Cardiac muscle cell (in vitro differentiated cells and primary cell): ENCODE measurements at regions not wholly inside any gene's neighbourhood (a gene's known extent, or its start where the extent isn't known, plus 50 kb on each side); places are given as distances from the start of the nearest gene placed in this dataset.
"Not testable (repeated sequence)": the region's sequence is repeated elsewhere in the genome, so short reads cannot be mapped to it uniquely, and the experiment has no call there.

ENCODE experiments used
- DNase-seq, 2 donors: peaks; one replicate each; pipeline versions ENCODE4 v3.0.0 to v3.0.0-alpha.2; 2010 to 2017; ENCODE audit warnings: low read depth in 1 of 2, low spot score in 1 of 2
- H3K27ac ChIP-seq: fragments of 200-600 bp; sonication (generic); 2 replicates; pipeline ENCODE4 v1.5.1; 2016
- H3K27me3 ChIP-seq: fragments of 200-600 bp; sonication (generic); 2 replicates; pipeline ENCODE4 v1.6.0; 2016; ENCODE audit warnings: control low read depth
- H3K36me3 ChIP-seq: fragments of 200-600 bp; sonication (generic); 2 replicates; pipeline ENCODE4 v1.5.1; 2016; ENCODE audit warnings: control low read depth
- H3K4me1 ChIP-seq: fragments of 200-600 bp; sonication (generic); 2 replicates; pipeline ENCODE4 v1.8.1; 2017; ENCODE audit warnings: low read depth, mild to moderate bottlenecking, mixed run types
- H3K4me3 ChIP-seq: fragments of 200-600 bp; sonication (generic); 2 replicates; pipeline ENCODE4 v1.5.1; 2016; ENCODE audit warnings: mild to moderate bottlenecking
- H3K9me3 ChIP-seq: fragments of 200-600 bp; sonication (generic); 2 replicates; pipeline ENCODE4 v1.5.1; 2017; ENCODE audit warnings: low read depth, mild to moderate bottlenecking, control low read depth
- TF ChIP-seq, protein P1 (sequence below): IDR thresholded peaks from 2 replicates; pipeline ENCODE4 v1.5.1; 2012; ENCODE audit warnings: low read depth, mild to moderate bottlenecking, low read length

DNA sequence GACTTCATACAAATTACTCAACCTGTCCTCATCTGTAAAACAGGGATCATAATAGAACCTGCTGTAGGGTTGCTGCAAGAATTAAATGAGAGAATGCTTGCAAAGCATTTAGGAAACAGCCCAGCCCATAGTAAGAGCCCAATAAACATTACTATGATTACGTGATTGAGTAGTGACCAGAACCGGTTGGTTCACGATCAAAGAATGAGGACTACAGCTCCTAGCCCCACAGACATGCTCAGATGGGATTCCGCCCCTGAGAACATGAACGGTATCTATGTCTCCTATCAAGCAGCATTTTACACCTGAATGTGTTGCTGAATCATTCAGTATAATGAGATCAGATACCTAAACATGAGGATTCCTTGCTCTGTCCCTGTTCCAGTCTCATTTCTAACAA, 104.8 kb upstream of the ZNF648 start:
- Histone ChIP-seq H3K36me3 (no peaks in the 10 kb centered on the region), H3K27me3 (peaks cover 2% of the 10 kb centered on the region), H3K27ac (no peak overlapping the region), H3K4me1 (no peaks in the 10 kb centered on the region), H3K4me3 (no peak overlapping the region), H3K9me3 (no peaks in the 10 kb centered on the region)
- DNase-seq: no peak
- TF ChIP-seq, protein P1, sequence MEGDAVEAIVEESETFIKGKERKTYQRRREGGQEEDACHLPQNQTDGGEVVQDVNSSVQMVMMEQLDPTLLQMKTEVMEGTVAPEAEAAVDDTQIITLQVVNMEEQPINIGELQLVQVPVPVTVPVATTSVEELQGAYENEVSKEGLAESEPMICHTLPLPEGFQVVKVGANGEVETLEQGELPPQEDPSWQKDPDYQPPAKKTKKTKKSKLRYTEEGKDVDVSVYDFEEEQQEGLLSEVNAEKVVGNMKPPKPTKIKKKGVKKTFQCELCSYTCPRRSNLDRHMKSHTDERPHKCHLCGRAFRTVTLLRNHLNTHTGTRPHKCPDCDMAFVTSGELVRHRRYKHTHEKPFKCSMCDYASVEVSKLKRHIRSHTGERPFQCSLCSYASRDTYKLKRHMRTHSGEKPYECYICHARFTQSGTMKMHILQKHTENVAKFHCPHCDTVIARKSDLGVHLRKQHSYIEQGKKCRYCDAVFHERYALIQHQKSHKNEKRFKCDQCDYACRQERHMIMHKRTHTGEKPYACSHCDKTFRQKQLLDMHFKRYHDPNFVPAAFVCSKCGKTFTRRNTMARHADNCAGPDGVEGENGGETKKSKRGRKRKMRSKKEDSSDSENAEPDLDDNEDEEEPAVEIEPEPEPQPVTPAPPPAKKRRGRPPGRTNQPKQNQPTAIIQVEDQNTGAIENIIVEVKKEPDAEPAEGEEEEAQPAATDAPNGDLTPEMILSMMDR: no peak

DNA sequence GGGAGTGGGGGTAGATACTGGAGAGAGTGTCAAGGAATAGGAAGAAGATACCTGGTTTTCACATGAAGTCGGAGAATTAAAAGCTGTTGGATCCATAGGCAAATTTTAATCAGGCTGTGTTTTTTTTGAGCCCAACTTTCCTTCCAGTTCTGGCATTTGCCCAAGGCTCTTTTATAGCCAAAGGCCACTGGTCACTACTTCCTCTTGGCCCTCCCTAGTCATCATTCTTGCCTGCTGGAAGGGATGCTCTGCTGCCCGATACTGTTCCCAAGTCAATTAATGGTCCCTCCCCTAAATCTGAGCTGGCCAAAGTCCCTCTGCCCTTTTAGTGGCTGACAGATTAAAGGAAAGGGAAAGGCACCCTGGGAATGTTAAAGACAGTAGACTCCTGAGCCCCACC, 102.8 kb upstream of the ZNF648 start:
- DNase-seq: no peak
- H3K4me3 ChIP-seq: no peak overlapping the region
- TF ChIP-seq, protein P1: no peak

DNA sequence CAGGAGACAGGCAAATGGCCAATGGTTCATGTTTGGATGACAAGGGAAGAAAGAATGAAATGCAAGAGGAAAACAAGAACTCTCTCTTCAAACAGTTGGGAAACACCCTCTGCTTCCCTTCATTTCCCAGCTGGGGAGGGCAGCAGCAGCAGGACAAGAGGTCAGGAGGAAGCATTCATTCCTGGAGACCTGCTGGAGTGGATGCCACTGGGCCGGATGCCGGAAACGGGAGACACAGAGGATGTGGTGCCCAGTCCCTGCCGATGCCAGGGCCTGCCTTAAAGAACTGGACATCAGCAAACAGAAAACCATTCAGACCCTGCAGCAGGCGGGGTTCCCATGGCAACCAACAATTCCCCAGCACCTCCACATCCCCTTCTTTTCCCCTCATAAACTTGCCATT, 102.3 kb upstream of the ZNF648 start:
- Histone ChIP-seq H3K4me1 (no peaks in the 10 kb centered on the region), H3K9me3 (no peaks in the 10 kb centered on the region), H3K27ac (no peak overlapping the region), H3K27me3 (peaks cover 2% of the 10 kb centered on the region), H3K4me3 (no peak overlapping the region), H3K36me3 (no peaks in the 10 kb centered on the region)
- TF ChIP-seq, protein P1: no peak
- DNase-seq: no peak

More for the DNA sequence above, 102.8 kb upstream of the ZNF648 start:
- Histone ChIP-seq H3K27me3 (peaks cover 2% of the 10 kb centered on the region), H3K27ac (no peak overlapping the region), H3K9me3 (no peaks in the 10 kb centered on the region), H3K36me3 (no peaks in the 10 kb centered on the region), H3K4me1 (no peaks in the 10 kb centered on the region)

DNA sequence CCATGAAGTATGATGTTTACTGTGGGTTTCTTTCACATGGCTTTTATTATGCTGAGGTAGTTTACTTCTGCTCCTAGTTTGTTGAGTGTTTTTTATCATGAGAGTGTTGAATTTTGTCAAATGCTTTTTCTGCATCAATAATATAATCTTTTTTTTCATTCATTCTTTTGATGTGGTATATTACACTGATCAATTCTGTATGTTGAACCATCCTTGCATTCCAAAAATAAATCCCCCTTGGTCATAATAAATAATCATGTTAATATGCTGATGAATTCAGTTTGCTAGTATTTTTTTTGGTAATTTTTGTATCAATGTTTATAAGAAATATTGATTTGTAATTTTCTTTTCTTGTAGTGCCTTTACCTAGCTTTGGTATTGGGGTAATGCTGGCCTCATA, 97.9 kb upstream of the ZNF648 start:
- no peaks in the 10 kb centered on the region for H3K4me1 ChIP-seq
- H3K9me3 ChIP-seq: no peaks in the 10 kb centered on the region
- H3K36me3 ChIP-seq: no peaks in the 10 kb centered on the region
- DNase-seq: no peak
- no peak overlapping the region for H3K4me3 ChIP-seq
- H3K27me3 ChIP-seq: peaks cover 2% of the 10 kb centered on the region
- TF ChIP-seq, protein P1: no peak
- no peak overlapping the region for H3K27ac ChIP-seq

DNA sequence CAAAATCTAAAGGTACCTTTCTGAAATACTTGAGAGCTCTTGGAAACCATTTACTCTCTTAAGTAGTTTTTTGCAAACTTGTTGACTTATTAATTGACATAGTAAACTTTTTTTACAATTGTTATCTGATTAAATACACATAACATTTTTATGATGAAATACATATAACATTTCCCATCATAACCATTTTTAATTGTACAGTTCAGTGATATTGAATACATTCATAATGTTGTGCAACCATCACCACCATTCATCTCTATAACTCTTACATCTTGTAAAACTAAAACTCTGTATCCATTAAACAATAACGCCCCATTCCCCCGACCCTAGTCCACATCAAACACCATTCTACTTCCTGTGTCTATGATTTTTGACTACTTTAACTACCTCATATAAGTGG, 95.7 kb upstream of the ZNF648 start:
- no peaks in the 10 kb centered on the region for H3K36me3 ChIP-seq
- no peak for DNase-seq
- H3K9me3 ChIP-seq: no peaks in the 10 kb centered on the region
- H3K4me3 ChIP-seq: no peak overlapping the region
- H3K4me1 ChIP-seq: no peaks in the 10 kb centered on the region
- no peak overlapping the region for H3K27ac ChIP-seq
- TF ChIP-seq, protein P1: no peak
- H3K27me3 ChIP-seq: no peaks in the 10 kb centered on the region

DNA sequence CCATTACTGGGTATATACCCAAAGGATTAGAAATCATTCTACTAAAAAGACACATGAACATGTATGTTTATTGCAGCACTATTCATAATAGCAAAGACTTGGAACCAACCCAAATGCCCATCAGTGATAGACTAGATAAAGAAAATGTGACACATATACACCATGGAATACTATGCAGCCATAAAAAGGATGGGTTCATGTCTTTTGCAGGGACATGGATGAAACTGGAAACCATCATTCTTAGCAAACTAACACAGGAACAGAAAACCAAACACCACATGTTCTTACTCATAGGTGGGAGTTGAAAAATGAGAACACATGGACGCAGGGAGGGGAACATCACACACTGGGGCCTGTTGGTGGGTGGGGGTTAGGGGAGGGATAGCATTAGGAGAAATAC, 92.9 kb upstream of the ZNF648 start:
- H3K27ac ChIP-seq, H3K9me3 ChIP-seq, H3K27me3 ChIP-seq, DNase-seq, H3K4me1 ChIP-seq, H3K36me3 ChIP-seq, H3K4me3 ChIP-seq: not testable (repeated sequence)
